ENCODE measurements at regions not wholly inside any gene's neighbourhood (a gene's known extent, or its start where the extent isn't known, plus 50 kb on each side); places are given as distances from the start of the nearest gene placed in this dataset.
"Not testable (repeated sequence)": the region's sequence is repeated elsewhere in the genome, so short reads cannot be mapped to it uniquely, and the experiment has no call there.

DNA sequence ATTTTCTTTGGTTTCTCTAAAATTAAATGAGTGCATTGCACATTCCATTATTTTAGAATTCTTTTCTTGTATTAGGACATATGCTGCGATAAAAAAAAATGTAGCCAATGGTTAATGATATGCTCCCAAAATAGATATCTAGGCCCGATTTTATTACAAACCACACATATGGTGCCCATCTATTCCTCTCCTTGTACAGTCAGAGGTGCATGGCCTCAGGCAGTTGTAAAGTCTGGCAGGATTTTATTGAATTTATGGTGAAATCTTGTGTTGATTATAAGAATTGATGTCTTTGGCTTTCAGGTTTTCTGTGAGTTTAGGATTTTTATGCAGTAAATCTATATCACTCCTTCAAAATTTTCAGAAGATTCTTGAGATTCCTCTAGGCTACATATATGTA, 192.2 kb downstream of the RFPL4B start:
- peak; percentile 43 for DNase-seq
- 22% methylated on average over 2 of the region's 2 CpGs for WGBS (ENCODE audit: low lambda C conversion rate)
- Histone ChIP-seq H3K4me2 (no peak overlapping the region), H3K27me3 (ENCODE audit: insufficient read depth) (no peaks in the 10 kb centered on the region), H4K20me1 (ENCODE audit: insufficient read depth) (no peaks in the 10 kb centered on the region), H3K4me3 (ENCODE audit: low read depth in 2 of 2, low read length in 1 of 2) (no peak overlapping the region), H3K27ac (ENCODE audit: low read depth in 2 of 2, low read length in 1 of 2) (peak overlapping the region in 1 of 2 experiments; percentile 40; a peak in 1 of 4 replicates), H3K4me1 (ENCODE audit: control insufficient read depth in 1 of 2, insufficient read depth in 2 of 2, low read depth in 1 of 2, low read length in 1 of 2) (peaks cover 0 to 2% of the 10 kb centered on the region in 2 experiments; a peak in 2 of 4 replicates), H3F3A (replicated peaks; ENCODE audit: insufficient read depth) (no peaks in the 10 kb centered on the region), H3K79me2 (ENCODE audit: insufficient read depth) (no peaks in the 10 kb centered on the region), H3K9me3 (no peaks in the 10 kb centered on the region), H3K36me3 (replicated peaks in 1 of 2; ENCODE audit: control insufficient read depth in 1 of 2, insufficient read depth in 2 of 2, low read length in 1 of 2) (no peaks in the 10 kb centered on the region), H3K9me2 (no peaks in the 10 kb centered on the region), H3K9ac (no peak overlapping the region), H2AFZ (ENCODE audit: low read depth) (no peak overlapping the region)
- POLR2A ChIA-PET, result no interaction called here
- TF ChIP-seq EP300 (IDR thresholded peaks at IDR 0.05; ENCODE audit: borderline replicate concordance in 1 of 2, low read depth in 1 of 2, low read length in 1 of 2) (peak in 1 of 2 experiments; percentile 69; a peak in 1 of 4 replicates), FOXM1 (IDR thresholded peaks at IDR 0.05; ENCODE audit: low read depth) (no peak), RCOR1 (IDR thresholded peaks at IDR 0.05; ENCODE audit: low read length) (peak; percentile 58; the same call in 1 of the 2 replicates), MXI1 (IDR thresholded peaks at IDR 0.05; ENCODE audit: low read depth, low read length) (no peak), FOXJ3 (CRISPR knock-in tag; IDR thresholded peaks at IDR 0.05) (0 out of 2 replicates have a peak, but pooled peaks have one; percentile 43), GATA2 (CRISPR knock-in tag; IDR thresholded peaks at IDR 0.05) (peak; percentile 64), POLR2AphosphoS5 (IDR thresholded peaks at IDR 0.05; ENCODE audit: low read depth, low read length) (no peak), CHD2 (IDR thresholded peaks at IDR 0.05; ENCODE audit: low read length, partially characterized antibody) (peak; percentile 64), RXRA (IDR thresholded peaks at IDR 0.05; ENCODE audit: borderline replicate concordance, low read depth) (no peak), TCF12 (IDR thresholded peaks at IDR 0.05) (no peak), SIN3A (IDR thresholded peaks at IDR 0.05; ENCODE audit: borderline replicate concordance, low read depth, low read length) (no peak)
- TF ChIP-seq, protein P1, sequence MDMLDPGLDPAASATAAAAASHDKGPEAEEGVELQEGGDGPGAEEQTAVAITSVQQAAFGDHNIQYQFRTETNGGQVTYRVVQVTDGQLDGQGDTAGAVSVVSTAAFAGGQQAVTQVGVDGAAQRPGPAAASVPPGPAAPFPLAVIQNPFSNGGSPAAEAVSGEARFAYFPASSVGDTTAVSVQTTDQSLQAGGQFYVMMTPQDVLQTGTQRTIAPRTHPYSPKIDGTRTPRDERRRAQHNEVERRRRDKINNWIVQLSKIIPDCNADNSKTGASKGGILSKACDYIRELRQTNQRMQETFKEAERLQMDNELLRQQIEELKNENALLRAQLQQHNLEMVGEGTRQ (IDR thresholded peaks at IDR 0.05; ENCODE audit: borderline replicate concordance, low read depth, low read length), result no peak
- CTCF ChIA-PET, result interaction anchor here (0.6 to 0.7 kb wide), 2 partner anchors 32 to 229 kb away, joined by 3 read pairs; no protein-coding TSS in a partner anchor

DNA sequence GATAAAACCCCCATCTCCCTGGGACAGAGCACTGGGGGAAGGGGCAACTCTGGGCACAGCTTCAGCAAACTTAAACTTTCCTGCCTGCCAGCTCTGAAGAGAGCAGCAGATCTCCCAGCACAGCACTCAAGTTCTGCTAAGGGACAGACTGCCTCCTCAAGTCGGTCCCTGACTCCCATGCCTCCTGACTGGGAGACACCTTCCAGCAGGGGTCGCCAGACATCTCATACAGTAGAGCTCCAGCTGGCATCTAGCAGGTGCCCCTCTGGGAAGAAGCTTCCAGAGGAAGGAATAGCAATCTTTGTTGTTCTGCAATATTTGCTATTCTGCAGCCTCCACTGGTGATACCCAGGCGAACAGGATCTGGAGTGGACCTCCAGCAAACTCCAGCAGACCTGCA, 194.7 kb downstream of the RFPL4B start:
- H3K36me3 ChIP-seq (replicated peaks in 1 of 2; ENCODE audit: control insufficient read depth in 1 of 2, insufficient read depth in 2 of 2, low read length in 1 of 2); H3K4me2 ChIP-seq; DNase-seq; CTCF ChIA-PET; POLR2A ChIA-PET; H3K9me3 ChIP-seq; H3K4me1 ChIP-seq (ENCODE audit: control insufficient read depth in 1 of 2, insufficient read depth in 2 of 2, low read depth in 1 of 2, low read length in 1 of 2); H3K27ac ChIP-seq (ENCODE audit: low read depth in 2 of 2, low read length in 1 of 2); H3K27me3 ChIP-seq (ENCODE audit: insufficient read depth); H4K20me1 ChIP-seq (ENCODE audit: insufficient read depth); H3F3A ChIP-seq (replicated peaks; ENCODE audit: insufficient read depth); H2AFZ ChIP-seq (ENCODE audit: low read depth); H3K79me2 ChIP-seq (ENCODE audit: insufficient read depth); H3K4me3 ChIP-seq (ENCODE audit: low read depth in 2 of 2, low read length in 1 of 2); H3K9ac ChIP-seq; H3K9me2 ChIP-seq: not testable (repeated sequence)
- 63% methylated on average over 3 of the region's 3 CpGs for WGBS (ENCODE audit: low lambda C conversion rate)
- TF ChIP-seq, protein P2, sequence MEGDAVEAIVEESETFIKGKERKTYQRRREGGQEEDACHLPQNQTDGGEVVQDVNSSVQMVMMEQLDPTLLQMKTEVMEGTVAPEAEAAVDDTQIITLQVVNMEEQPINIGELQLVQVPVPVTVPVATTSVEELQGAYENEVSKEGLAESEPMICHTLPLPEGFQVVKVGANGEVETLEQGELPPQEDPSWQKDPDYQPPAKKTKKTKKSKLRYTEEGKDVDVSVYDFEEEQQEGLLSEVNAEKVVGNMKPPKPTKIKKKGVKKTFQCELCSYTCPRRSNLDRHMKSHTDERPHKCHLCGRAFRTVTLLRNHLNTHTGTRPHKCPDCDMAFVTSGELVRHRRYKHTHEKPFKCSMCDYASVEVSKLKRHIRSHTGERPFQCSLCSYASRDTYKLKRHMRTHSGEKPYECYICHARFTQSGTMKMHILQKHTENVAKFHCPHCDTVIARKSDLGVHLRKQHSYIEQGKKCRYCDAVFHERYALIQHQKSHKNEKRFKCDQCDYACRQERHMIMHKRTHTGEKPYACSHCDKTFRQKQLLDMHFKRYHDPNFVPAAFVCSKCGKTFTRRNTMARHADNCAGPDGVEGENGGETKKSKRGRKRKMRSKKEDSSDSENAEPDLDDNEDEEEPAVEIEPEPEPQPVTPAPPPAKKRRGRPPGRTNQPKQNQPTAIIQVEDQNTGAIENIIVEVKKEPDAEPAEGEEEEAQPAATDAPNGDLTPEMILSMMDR (IDR thresholded peaks at IDR 0.05), result peak; percentile 12; the same call in 1 of the 2 replicates

DNA sequence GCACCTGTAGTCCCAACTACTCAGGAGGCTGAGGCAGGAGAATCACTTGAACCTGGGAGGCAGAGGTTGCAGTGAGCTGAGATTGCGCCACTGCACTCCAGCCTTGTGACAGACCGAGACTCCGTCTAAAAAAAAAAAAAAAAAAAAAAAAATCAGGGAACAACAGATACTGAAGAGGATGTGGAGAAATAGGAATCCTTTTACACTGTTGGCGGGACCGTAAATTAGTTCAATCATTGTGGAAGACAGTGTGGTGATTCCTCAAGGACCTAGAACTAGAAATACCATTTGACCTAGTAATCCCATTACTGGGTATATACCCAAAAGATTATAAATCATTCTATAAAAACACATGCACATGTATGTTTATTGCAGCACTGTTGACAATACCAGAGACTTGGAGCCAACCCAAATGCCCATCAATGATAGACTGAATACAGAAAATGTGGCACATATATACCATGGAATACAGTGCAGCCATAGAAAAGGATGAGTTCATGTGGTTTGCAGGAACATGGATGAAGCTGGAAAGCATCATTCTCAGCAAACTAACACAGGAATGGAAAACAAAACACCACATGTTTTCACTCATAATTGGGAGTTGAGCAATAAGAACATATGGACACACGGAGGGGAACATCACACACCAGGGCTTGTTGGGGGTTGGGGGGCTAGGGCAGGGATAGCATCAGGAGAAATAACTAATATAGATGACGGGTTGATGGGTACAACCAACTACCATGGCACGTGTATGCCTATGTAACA, 200.4 kb downstream of the RFPL4B start:
- CTCF ChIA-PET, result interaction anchor here (1.4 kb wide), 1 partner anchor 46 kb away, joined by 4 read pairs; no protein-coding TSS in a partner anchor
- H3K9me2 ChIP-seq; H3K4me3 ChIP-seq (ENCODE audit: low read depth in 2 of 2, low read length in 1 of 2); H3K4me2 ChIP-seq; H3F3A ChIP-seq (replicated peaks; ENCODE audit: insufficient read depth); H3K27me3 ChIP-seq (ENCODE audit: insufficient read depth); H3K36me3 ChIP-seq (replicated peaks in 1 of 2; ENCODE audit: control insufficient read depth in 1 of 2, insufficient read depth in 2 of 2, low read length in 1 of 2); H3K27ac ChIP-seq (ENCODE audit: low read depth in 2 of 2, low read length in 1 of 2); DNase-seq; H2AFZ ChIP-seq (ENCODE audit: low read depth); H3K79me2 ChIP-seq (ENCODE audit: insufficient read depth); H3K9ac ChIP-seq; H4K20me1 ChIP-seq (ENCODE audit: insufficient read depth); H3K4me1 ChIP-seq (ENCODE audit: control insufficient read depth in 1 of 2, insufficient read depth in 2 of 2, low read depth in 1 of 2, low read length in 1 of 2); H3K9me3 ChIP-seq; POLR2A ChIA-PET: not testable (repeated sequence)
- 93% methylated on average over 8 of the region's 8 CpGs for WGBS (ENCODE audit: low lambda C conversion rate)

Measured in SK-N-SH (cell line).